Neural progenitor cell (in vitro differentiated cells): ENCODE measurements at regions not wholly inside any gene's neighbourhood (a gene's known extent, or its start where the extent isn't known, plus 50 kb on each side); places are given as distances from the start of the nearest gene placed in this dataset.

ENCODE experiments used
- CTCF ChIP-seq: fragments of 200-600 bp; sonication (generic); IDR thresholded peaks from 2 replicates; pipeline ENCODE4 v1.5.1; 2017; ENCODE audit warnings: antibody characterized with exemption, mild to moderate bottlenecking
- EZH2phosphoT487 ChIP-seq: fragments of 200-600 bp; sonication (generic); IDR thresholded peaks from 2 replicates; pipeline ENCODE4 v1.6.1; 2017; ENCODE audit warnings: antibody characterized with exemption

GRCh38 chr16:17839907-17840306 is 369.1 kb upstream of the XYLT1 start:
- TF ChIP-seq CTCF: no peak
- TF ChIP-seq EZH2phosphoT487: no peak
